ENCODE measurements at regions not wholly inside any gene's neighbourhood (a gene's known extent, or its start where the extent isn't known, plus 50 kb on each side); places are given as distances from the start of the nearest gene placed in this dataset.
"Not testable (repeated sequence)": the region's sequence is repeated elsewhere in the genome, so short reads cannot be mapped to it uniquely, and the experiment has no call there.

DNA sequence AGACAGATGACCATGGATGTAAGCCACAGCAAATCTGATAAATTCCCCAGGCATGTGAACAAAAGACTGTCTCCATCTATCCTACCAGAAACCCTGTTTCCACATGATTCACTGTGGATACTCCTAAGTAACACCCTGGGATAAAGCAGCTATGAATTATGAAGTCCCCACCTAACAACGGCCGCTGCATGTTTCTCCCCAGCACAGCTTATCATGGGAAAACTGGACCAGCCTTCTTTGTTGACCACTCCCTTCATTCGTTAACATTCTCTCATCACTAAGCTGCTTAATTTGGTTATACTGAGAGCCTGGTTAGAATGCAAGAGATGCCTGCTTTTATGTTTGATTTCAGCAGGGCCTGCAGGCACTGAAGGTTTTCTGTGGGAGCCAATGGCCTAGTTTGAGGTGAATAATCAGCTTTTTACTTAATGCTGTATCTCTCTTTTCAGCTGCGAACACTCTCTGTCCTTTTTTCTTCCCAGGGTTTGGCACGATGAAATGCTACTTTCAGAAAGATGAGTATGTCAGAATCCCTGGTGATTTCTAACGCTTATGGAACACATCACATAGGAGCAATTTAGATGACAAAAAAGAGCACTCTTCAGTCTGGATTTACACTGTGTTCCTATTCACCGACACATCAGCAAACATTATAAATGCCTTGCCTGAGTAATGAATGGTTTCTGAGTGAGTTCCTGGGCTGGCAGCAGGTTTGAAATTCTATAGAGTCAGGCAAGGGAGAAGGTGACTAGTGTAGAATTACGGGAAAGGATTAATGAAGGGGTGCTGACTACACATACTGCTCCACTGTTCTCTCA lies 318.4 kb upstream of the ZNF608 start:
- Histone ChIP-seq H3K4me1 (no peaks in the 10 kb centered on the region), H3K36me3 (no peaks in the 10 kb centered on the region), H3K9me3 (no peaks in the 10 kb centered on the region), H3K27ac (no peak overlapping the region), H3K4me3 (no peak overlapping the region), H3K27me3 (no peaks in the 10 kb centered on the region)
- WGBS: 84% methylated on average over 8 of the region's 8 CpGs
- TF ChIP-seq EP300 (IDR thresholded peaks at IDR 0.05): no peak
- no peak for TF ChIP-seq POLR2AphosphoS5 (IDR thresholded peaks at IDR 0.05)
- TF ChIP-seq, protein P1, sequence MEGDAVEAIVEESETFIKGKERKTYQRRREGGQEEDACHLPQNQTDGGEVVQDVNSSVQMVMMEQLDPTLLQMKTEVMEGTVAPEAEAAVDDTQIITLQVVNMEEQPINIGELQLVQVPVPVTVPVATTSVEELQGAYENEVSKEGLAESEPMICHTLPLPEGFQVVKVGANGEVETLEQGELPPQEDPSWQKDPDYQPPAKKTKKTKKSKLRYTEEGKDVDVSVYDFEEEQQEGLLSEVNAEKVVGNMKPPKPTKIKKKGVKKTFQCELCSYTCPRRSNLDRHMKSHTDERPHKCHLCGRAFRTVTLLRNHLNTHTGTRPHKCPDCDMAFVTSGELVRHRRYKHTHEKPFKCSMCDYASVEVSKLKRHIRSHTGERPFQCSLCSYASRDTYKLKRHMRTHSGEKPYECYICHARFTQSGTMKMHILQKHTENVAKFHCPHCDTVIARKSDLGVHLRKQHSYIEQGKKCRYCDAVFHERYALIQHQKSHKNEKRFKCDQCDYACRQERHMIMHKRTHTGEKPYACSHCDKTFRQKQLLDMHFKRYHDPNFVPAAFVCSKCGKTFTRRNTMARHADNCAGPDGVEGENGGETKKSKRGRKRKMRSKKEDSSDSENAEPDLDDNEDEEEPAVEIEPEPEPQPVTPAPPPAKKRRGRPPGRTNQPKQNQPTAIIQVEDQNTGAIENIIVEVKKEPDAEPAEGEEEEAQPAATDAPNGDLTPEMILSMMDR (IDR thresholded peaks at IDR 0.05): no peak
- no peak for TF ChIP-seq POLR2A (IDR thresholded peaks at IDR 0.05)
- no peak for DNase-seq (ENCODE audit: low spot score in 2 of 2)

GRCh38 chr5:125065741-125066140 lies 319.3 kb upstream of the ZNF608 start:
- DNase-seq (ENCODE audit: low spot score in 2 of 2): no peak
- TF ChIP-seq POLR2A (IDR thresholded peaks at IDR 0.05): no peak
- TF ChIP-seq, protein P1 (IDR thresholded peaks at IDR 0.05): no peak
- no peak for TF ChIP-seq POLR2AphosphoS5 (IDR thresholded peaks at IDR 0.05)
- TF ChIP-seq EP300 (IDR thresholded peaks at IDR 0.05): no peak
- Histone ChIP-seq H3K27ac (no peak overlapping the region), H3K27me3 (no peaks in the 10 kb centered on the region), H3K4me3 (no peak overlapping the region), H3K36me3 (no peaks in the 10 kb centered on the region), H3K4me1 (no peaks in the 10 kb centered on the region), H3K9me3 (no peaks in the 10 kb centered on the region)
- 75% methylated on average over 2 of the region's 2 CpGs for WGBS

DNA sequence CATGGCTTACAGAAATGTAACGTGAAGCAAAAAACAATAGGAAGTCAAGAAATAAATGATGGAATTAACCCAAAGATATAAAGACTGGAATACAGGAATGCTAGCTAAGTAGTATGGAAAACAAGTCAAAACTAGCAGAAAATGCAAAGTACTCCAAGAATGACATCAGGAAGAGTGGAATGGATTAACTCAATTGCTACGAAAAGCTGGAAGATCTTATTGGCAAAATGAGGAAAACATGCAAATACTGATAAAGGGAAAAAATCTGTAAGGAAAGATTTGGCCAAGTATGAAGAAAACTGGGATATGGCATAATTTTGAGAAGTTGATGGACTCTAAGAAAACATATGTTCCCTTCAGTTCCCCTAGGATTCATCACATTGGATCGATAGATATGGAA lies 324.5 kb upstream of the ZNF608 start:
- no peak overlapping the region for H3K27ac ChIP-seq
- no peaks in the 10 kb centered on the region for H3K4me1 ChIP-seq
- no peaks in the 10 kb centered on the region for H3K36me3 ChIP-seq
- WGBS: 71% methylated on average over 3 of the region's 3 CpGs
- TF ChIP-seq, protein P1 (IDR thresholded peaks at IDR 0.05): no peak
- TF ChIP-seq POLR2A (IDR thresholded peaks at IDR 0.05): no peak
- TF ChIP-seq POLR2AphosphoS5 (IDR thresholded peaks at IDR 0.05): no peak
- TF ChIP-seq EP300 (IDR thresholded peaks at IDR 0.05): no peak
- no peaks in the 10 kb centered on the region for H3K27me3 ChIP-seq
- no peak for DNase-seq (ENCODE audit: low spot score in 2 of 2)
- H3K9me3 ChIP-seq: peaks cover 9% of the 10 kb centered on the region
- H3K4me3 ChIP-seq: no peak overlapping the region

GRCh38 chr5:125073090-125073489 lies 326.7 kb upstream of the ZNF608 start:
- WGBS: 83% methylated on average over 1 of the region's 1 CpG
- DNase-seq (ENCODE audit: low spot score in 2 of 2): no peak
- no peaks in the 10 kb centered on the region for H3K36me3 ChIP-seq
- no peaks in the 10 kb centered on the region for H3K27me3 ChIP-seq
- H3K27ac ChIP-seq: no peak overlapping the region
- TF ChIP-seq EP300 (IDR thresholded peaks at IDR 0.05) (no peak), POLR2A (IDR thresholded peaks at IDR 0.05) (no peak), POLR2AphosphoS5 (IDR thresholded peaks at IDR 0.05) (no peak)
- TF ChIP-seq, protein P1 (IDR thresholded peaks at IDR 0.05): no peak
- no peak overlapping the region for H3K4me3 ChIP-seq
- H3K4me1 ChIP-seq: no peaks in the 10 kb centered on the region
- H3K9me3 ChIP-seq: peaks cover 9% of the 10 kb centered on the region

DNA sequence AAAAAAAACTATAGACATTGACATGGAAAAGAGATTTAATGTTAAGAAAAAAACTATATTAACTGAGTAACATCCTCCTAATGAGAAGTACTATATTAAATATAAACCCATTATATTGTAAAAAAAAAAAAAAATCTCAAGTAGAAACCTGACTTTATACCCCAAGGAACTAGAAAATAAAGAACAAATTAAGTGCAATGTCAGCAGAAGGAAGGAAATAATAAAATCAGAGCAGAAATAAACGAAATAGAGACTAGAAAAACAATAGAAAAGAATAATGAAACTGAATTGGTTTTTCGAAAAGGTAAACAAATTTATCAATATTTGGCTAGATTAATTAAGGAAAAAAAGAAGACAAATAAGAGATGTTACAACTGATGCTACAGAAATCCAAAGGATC lies 329.1 kb upstream of the ZNF608 start:
- Histone ChIP-seq H3K36me3 (no peaks in the 10 kb centered on the region), H3K4me3 (no peak overlapping the region), H3K27me3 (no peaks in the 10 kb centered on the region), H3K4me1 (no peaks in the 10 kb centered on the region), H3K27ac (no peak overlapping the region), H3K9me3 (peaks cover 9% of the 10 kb centered on the region)
- WGBS: 76% methylated on average over 2 of the region's 2 CpGs
- TF ChIP-seq, protein P1 (IDR thresholded peaks at IDR 0.05): no peak
- DNase-seq (ENCODE audit: low spot score in 2 of 2): no peak

DNA sequence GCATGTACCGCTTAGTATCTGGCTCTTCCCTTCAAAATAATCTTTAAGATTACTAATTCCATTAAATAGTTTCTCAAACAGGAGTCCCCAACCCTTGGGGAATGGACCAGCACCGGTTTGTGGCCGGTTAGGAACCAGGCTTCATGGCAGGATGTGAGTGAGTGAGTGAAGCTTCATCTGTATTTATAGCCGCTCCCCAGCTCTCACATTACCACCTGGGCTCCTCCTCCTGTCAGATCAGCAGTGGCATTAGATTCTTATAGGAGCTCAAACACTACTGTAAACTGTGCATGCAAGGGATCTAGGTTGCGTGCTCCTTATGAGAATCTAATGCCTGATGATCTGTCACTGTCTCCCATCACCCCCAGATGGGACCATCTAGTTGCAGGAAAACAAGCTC lies 332.6 kb upstream of the ZNF608 start:
- WGBS: 97% methylated on average over 5 of the region's 5 CpGs
- not testable (repeated sequence) for DNase-seq (ENCODE audit: low spot score in 2 of 2); H3K4me3 ChIP-seq; H3K36me3 ChIP-seq; H3K27ac ChIP-seq; H3K9me3 ChIP-seq; H3K4me1 ChIP-seq; H3K27me3 ChIP-seq

Data from suprapubic skin (tissue), 4 donors.